GM12878 (cell line): ENCODE measurements at regions not wholly inside any gene's neighbourhood (a gene's known extent, or its start where the extent isn't known, plus 50 kb on each side); places are given as distances from the start of the nearest gene placed in this dataset.
"Not testable (repeated sequence)": the region's sequence is repeated elsewhere in the genome, so short reads cannot be mapped to it uniquely, and the experiment has no call there.

Source experiments
- ATAC-seq: fragments of 200-7000 bp; cut with Tn5 transposase; 3 replicates; pipeline ENCODE4 v1.9.1; 2020; ENCODE audit warnings: mild to moderate bottlenecking, moderate library complexity
- BruUV-seq: library from RNA; stranded (reverse); fragments of 400-500 nt; replicated peaks from 2 replicates; lab custom pipeline; 2021; lab: Mats Ljungman, UMichigan
- CTCF ChIA-PET: fragments of 300-600 bp; sonication (Branson Sonifier 250); formaldehyde crosslinking; extraction: SDS; loops from one replicate; lab custom pipeline; 2021; ENCODE audit warnings: inconsistent platforms; lab: Yijun Ruan, JAX
- POLR2A ChIA-PET: fragments of 350-600 bp; formaldehyde crosslinking; extraction: SDS; loops from one replicate; lab custom pipeline; 2021; ENCODE audit warnings: inconsistent platforms; lab: Charles Lee
- RAD21 ChIA-PET: fragments of 300-600 bp; sonication (Branson Sonifier 250); formaldehyde crosslinking; loops from one replicate; lab custom pipeline; 2023; ENCODE audit warnings: antibody characterized with exemption; ENCODE audit not compliant: unreplicated experiment; lab: Charles Lee
- SMC1A ChIA-PET: fragments of 300-600 bp; sonication (Branson Sonifier 250); formaldehyde crosslinking; loops from one replicate; lab custom pipeline; 2023; ENCODE audit not compliant: unreplicated experiment, uncharacterized antibody; lab: Charles Lee
- DNase-seq: peaks from one replicate; pipeline ENCODE4 v3.0.0-alpha.2; 2011; ENCODE audit warnings: low read depth, low spot score
- FAIRE-seq: peaks from 3 replicates; lab custom pipeline; 2011; peaks lifted over from hg19 to GRCh38; lab: Jason Lieb, UNC
- H2AFZ ChIP-seq: 2 replicates; pipeline ENCODE4 v1.6.0; 2011; ENCODE audit warnings: low read depth, low read length, control low read depth; ENCODE audit not compliant: control insufficient read depth
- H3K27ac ChIP-seq: 2 replicates; pipeline ENCODE4 v1.5.1; 2011; ENCODE audit warnings: control low read depth; ENCODE audit not compliant: control insufficient read depth, insufficient read depth
- H3K27me3 ChIP-seq, 2 experiments: replicated peaks in 1 of 2; 2 replicates each; pipeline versions ENCODE4 v1.6.0 to v1.6.1; 2011; ENCODE audit warnings: low read length in 1 of 2; ENCODE audit not compliant: control insufficient read depth in 2 of 2, insufficient read depth in 2 of 2
- H3K36me3 ChIP-seq, 2 experiments: 2 replicates each; pipeline ENCODE4 v1.5.1; 2011; ENCODE audit warnings: low read length in 1 of 2; ENCODE audit not compliant: control insufficient read depth in 2 of 2, insufficient read depth in 2 of 2
- H3K4me1 ChIP-seq: 2 replicates; pipeline ENCODE4 v1.6.1; 2011; ENCODE audit warnings: mild to moderate bottlenecking, low read length, moderate library complexity, mixed read lengths; ENCODE audit not compliant: control insufficient read depth, insufficient read depth
- H3K4me2 ChIP-seq: 2 replicates; pipeline ENCODE4 v1.6.0; 2011; ENCODE audit warnings: control low read depth; ENCODE audit not compliant: control insufficient read depth, insufficient read depth
- H3K4me3 ChIP-seq: fragments of 200-600 bp; sonication (generic); 2 replicates; pipeline ENCODE4 v1.5.1; 2016
- H3K79me2 ChIP-seq: 2 replicates; pipeline ENCODE4 v1.6.0; 2011; ENCODE audit warnings: low read length; ENCODE audit not compliant: control insufficient read depth, insufficient read depth
- H3K9ac ChIP-seq: 2 replicates; pipeline ENCODE4 v1.8.0; 2011; ENCODE audit warnings: low read length, control low read depth, mixed read lengths; ENCODE audit not compliant: control insufficient read depth, insufficient read depth
- H3K9me3 ChIP-seq: replicated peaks from 3 replicates; pipeline ENCODE4 v1.5.1; 2011; ENCODE audit warnings: mild to moderate bottlenecking, low read length; ENCODE audit not compliant: control insufficient read depth, insufficient read depth
- H4K20me1 ChIP-seq: 2 replicates; pipeline ENCODE4 v1.6.0; 2011; ENCODE audit not compliant: control insufficient read depth, insufficient read depth
- BRCA1 ChIP-seq: IDR thresholded peaks from 2 replicates; pipeline ENCODE4 v1.6.1; 2011; ENCODE audit warnings: low read depth, low read length, improper control_type of control experiment
- MTA2 ChIP-seq: fragments of 450-650 bp; IDR thresholded peaks from 2 replicates; pipeline ENCODE4 v1.6.1; 2016; ENCODE audit warnings: low read depth, mild to moderate bottlenecking, moderate library complexity
- SP1 ChIP-seq: IDR thresholded peaks from one replicate; pipeline ENCODE4 v1.6.1; 2011; ENCODE audit warnings: low read depth, low read length
- SUPT20H ChIP-seq: IDR thresholded peaks from 2 replicates; pipeline ENCODE4 v1.6.1; 2011; ENCODE audit warnings: low read depth, mild to moderate bottlenecking, low read length, moderate library complexity, borderline replicate concordance; ENCODE audit not compliant: control insufficient read depth
- ZNF24 ChIP-seq: fragments of 450-650 bp; IDR thresholded peaks from 2 replicates; pipeline ENCODE4 v1.6.1; 2017; ENCODE audit warnings: antibody characterized with exemption, mild to moderate bottlenecking
- ZNF622 ChIP-seq: fragments of 450-650 bp; IDR thresholded peaks from 2 replicates; pipeline ENCODE4 v1.6.1; 2017; ENCODE audit warnings: mild to moderate bottlenecking, inconsistent platforms
- WGBS: methylation state at CpG from one replicate; pipeline ENCODE4 v1.1.6; 2016; ENCODE audit warnings: low lambda C conversion rate; ENCODE audit not compliant: insufficient replicate concordance, insufficient coverage; ENCODE audit errors: missing lambda C conversion rate; 5-methylcytosine and 5-hydroxymethylcytosine counted together
- in situ Hi-C: fragments of 300-500 bp; cut with MboI; formaldehyde crosslinking; loops from 9 replicates; pipeline ENCODE4 v1.14.3; 2018; ENCODE audit warnings: mixed read lengths
- intact Hi-C: fragments of 100-400 bp; cut with micrococcal nuclease; formaldehyde crosslinking; loops from one replicate; pipeline ENCODE4 v1.14.2; 2022; ENCODE audit not compliant: unreplicated experiment
- TF ChIP-seq, protein P1 (sequence below): fragments of 450-650 bp; IDR thresholded peaks from 2 replicates; pipeline ENCODE4 v1.6.1; 2018; ENCODE audit warnings: mild to moderate bottlenecking, low read depth, moderate library complexity; ENCODE audit not compliant: partially characterized antibody

- ATAC-seq, RAD21 ChIA-PET, POLR2A ChIA-PET, intact Hi-C loops, FAIRE-seq, H3K27ac ChIP-seq, H3K27me3 ChIP-seq, SMC1A ChIA-PET, H2AFZ ChIP-seq, CTCF ChIA-PET, DNase-seq, H3K4me1 ChIP-seq, H3K4me2 ChIP-seq, H3K79me2 ChIP-seq, BruUV-seq, in situ Hi-C loops, H3K9ac ChIP-seq, H3K4me3 ChIP-seq, H4K20me1 ChIP-seq, H3K9me3 ChIP-seq, H3K36me3 ChIP-seq: not testable (repeated sequence)
- 32% methylated on average over 1 of the region's 1 CpG for WGBS
Observed at GRCh38 chr5:9807366-9807765, 177.2 kb upstream of the TAS2R1 start.

DNA sequence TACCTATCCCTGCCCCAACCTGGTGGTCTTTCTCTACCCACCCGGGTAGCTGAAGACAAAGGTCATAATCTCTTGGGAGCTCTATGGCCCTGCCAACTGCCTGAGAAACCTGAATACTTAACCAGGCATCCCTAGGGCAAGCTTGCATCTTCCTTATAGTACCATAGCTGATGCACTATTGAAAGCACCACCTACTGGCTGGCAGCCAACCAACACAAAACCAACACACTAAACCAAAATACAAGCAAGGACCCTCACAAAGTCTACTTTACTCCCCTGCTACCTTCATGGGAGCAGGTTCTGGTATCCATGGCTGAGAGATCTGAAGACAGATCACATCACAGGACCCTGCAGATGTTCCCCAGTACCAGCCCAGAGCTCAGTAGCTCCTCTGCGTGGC is 171.8 kb upstream of the TAS2R1 start:
- Histone ChIP-seq H3K27me3 (no peaks in the 10 kb centered on the region), H4K20me1 (no peaks in the 10 kb centered on the region), H3K4me1 (no peaks in the 10 kb centered on the region), H3K9me3 (no peaks in the 10 kb centered on the region), H3K9ac (no peak overlapping the region), H3K79me2 (no peaks in the 10 kb centered on the region), H3K36me3 (no peaks in the 10 kb centered on the region), H3K4me3 (no peak overlapping the region), H3K4me2 (no peak overlapping the region), H2AFZ (no peak overlapping the region), H3K27ac (no peak overlapping the region)
- SMC1A ChIA-PET: no interaction called here
- CTCF ChIA-PET: no interaction called here
- in situ Hi-C loops: no loop called here
- POLR2A ChIA-PET: interaction anchor here (0.6 kb wide), 1 partner anchor 19 kb away, joined by 3 read pairs; no protein-coding TSS in a partner anchor
- ATAC-seq: no peak
- no peak for DNase-seq
- RAD21 ChIA-PET: no interaction called here
- no TSS peak for BruUV-seq
- intact Hi-C loops: no loop called here
- 37% methylated on average over 2 of the region's 2 CpGs for WGBS
- TF ChIP-seq ZNF622 (no peak), SUPT20H (no peak), MTA2 (no peak), ZNF24 (no peak), SP1 (no peak), BRCA1 (no peak)
- TF ChIP-seq, protein P1, sequence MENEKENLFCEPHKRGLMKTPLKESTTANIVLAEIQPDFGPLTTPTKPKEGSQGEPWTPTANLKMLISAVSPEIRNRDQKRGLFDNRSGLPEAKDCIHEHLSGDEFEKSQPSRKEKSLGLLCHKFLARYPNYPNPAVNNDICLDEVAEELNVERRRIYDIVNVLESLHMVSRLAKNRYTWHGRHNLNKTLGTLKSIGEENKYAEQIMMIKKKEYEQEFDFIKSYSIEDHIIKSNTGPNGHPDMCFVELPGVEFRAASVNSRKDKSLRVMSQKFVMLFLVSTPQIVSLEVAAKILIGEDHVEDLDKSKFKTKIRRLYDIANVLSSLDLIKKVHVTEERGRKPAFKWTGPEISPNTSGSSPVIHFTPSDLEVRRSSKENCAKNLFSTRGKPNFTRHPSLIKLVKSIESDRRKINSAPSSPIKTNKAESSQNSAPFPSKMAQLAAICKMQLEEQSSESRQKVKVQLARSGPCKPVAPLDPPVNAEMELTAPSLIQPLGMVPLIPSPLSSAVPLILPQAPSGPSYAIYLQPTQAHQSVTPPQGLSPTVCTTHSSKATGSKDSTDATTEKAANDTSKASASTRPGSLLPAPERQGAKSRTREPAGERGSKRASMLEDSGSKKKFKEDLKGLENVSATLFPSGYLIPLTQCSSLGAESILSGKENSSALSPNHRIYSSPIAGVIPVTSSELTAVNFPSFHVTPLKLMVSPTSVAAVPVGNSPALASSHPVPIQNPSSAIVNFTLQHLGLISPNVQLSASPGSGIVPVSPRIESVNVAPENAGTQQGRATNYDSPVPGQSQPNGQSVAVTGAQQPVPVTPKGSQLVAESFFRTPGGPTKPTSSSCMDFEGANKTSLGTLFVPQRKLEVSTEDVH: no peak
- FAIRE-seq: no peak
